Activated CD8-positive, alpha-beta T cell treated with anti-CD3 and anti-CD28 coated beads for 36 hours (primary cell): ENCODE measurements at regions not wholly inside any gene's neighbourhood (a gene's known extent, or its start where the extent isn't known, plus 50 kb on each side); places are given as distances from the start of the nearest gene placed in this dataset.
A peak's percentile ranks its signal among the peaks of the same experiment; 100 is the strongest.
"Not testable (repeated sequence)": the region's sequence is repeated elsewhere in the genome, so short reads cannot be mapped to it uniquely, and the experiment has no call there.

Experiments used
- ATAC-seq: fragments of 200-7000 bp; cut with Tn5 transposase; one replicate; pipeline ENCODE4 v1.10.0; 2021; ENCODE audit warnings: mild to moderate bottlenecking, moderate library complexity
- CTCF ChIA-PET: fragments of 350-600 bp; sonication (Branson Sonifier 250); formaldehyde crosslinking; loops from one replicate; lab custom pipeline; 2021; ENCODE audit warnings: antibody characterized with exemption; lab: Charles Lee
- POLR2A ChIA-PET: fragments of 350-600 bp; sonication (Branson Sonifier 250); formaldehyde crosslinking; loops from one replicate; lab custom pipeline; 2021; ENCODE audit warnings: antibody characterized with exemption; lab: Charles Lee
- DNase-seq: peaks from one replicate; pipeline ENCODE4 v3.0.0-alpha.2; 2020
- H3K27ac Mint-ChIP-seq: one replicate; pipeline ENCODE4 v1.8.0; 2021; ENCODE audit warnings: mild to moderate bottlenecking, mixed read lengths
- H3K27me3 Mint-ChIP-seq: one replicate; pipeline ENCODE4 v1.8.0; 2021; ENCODE audit warnings: mixed read lengths
- H3K36me3 Mint-ChIP-seq: one replicate; pipeline ENCODE4 v1.8.0; 2021; ENCODE audit warnings: low read depth, mixed read lengths
- H3K4me1 Mint-ChIP-seq: one replicate; pipeline ENCODE4 v1.8.0; 2021; ENCODE audit warnings: low read depth, mixed read lengths
- H3K4me3 Mint-ChIP-seq: one replicate; pipeline ENCODE4 v1.8.0; 2021; ENCODE audit warnings: mild to moderate bottlenecking, moderate library complexity, mixed read lengths
- H3K9me3 Mint-ChIP-seq: one replicate; pipeline ENCODE4 v1.8.0; 2021; ENCODE audit warnings: mixed read lengths
- intact Hi-C: fragments of 100-400 bp; cut with micrococcal nuclease; formaldehyde crosslinking; loops from one replicate; pipeline ENCODE4 v1.10.0; 2022
- TF ChIP-seq, protein P1 (sequence below): fragments of 200-600 bp; IDR thresholded peaks from one replicate; pipeline ENCODE4 v1.8.0; 2022; ENCODE audit warnings: antibody characterized with exemption, mild to moderate bottlenecking

DNA sequence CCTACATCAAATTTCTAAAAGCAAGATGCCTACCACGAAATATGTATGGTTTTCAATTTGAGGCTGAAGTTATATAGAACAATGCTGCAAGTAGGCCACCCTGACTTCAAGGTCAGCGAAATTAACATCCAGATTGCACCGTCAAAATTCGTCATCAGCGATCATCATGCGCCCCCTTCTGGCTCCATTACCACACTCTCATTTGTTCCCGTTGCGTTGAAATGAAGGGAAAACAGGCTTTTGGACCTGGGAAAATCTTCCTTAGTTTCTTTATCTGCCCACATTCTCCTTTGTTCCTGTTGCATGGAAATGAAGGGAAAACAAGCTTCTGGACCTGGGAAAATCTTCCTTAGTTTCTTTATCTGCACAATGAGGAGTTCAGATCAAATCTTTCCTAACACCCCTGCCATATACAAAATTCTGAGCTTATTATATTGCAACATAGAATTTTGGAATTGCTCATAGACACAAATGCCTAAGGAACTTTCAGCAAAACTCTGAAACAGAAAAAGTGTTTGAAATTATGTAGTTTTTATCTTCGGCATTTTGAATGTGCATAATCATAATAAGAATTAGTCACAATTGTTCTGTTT is 98.2 kb upstream of the PRKCQ start:
- Mint-ChIP-seq H3K27ac (no peak overlapping the region), H3K4me3 (no peak overlapping the region), H3K9me3 (no peaks in the 10 kb centered on the region), H3K36me3 (no peaks in the 10 kb centered on the region), H3K4me1 (peaks cover 4% of the 10 kb centered on the region), H3K27me3 (peaks cover 17% of the 10 kb centered on the region)
- DNase-seq, result peak; percentile 80
- ATAC-seq, result peak; percentile 47
- intact Hi-C loops, result no loop called here
- ChIA-PET CTCF (interaction anchor here (0.6 to 4.5 kb wide), 45 partner anchors 9 to 473 kb away, joined by 3 to 61 read pairs (median 4); no protein-coding TSS in a partner anchor), POLR2A (no interaction called here)
- TF ChIP-seq, protein P1, sequence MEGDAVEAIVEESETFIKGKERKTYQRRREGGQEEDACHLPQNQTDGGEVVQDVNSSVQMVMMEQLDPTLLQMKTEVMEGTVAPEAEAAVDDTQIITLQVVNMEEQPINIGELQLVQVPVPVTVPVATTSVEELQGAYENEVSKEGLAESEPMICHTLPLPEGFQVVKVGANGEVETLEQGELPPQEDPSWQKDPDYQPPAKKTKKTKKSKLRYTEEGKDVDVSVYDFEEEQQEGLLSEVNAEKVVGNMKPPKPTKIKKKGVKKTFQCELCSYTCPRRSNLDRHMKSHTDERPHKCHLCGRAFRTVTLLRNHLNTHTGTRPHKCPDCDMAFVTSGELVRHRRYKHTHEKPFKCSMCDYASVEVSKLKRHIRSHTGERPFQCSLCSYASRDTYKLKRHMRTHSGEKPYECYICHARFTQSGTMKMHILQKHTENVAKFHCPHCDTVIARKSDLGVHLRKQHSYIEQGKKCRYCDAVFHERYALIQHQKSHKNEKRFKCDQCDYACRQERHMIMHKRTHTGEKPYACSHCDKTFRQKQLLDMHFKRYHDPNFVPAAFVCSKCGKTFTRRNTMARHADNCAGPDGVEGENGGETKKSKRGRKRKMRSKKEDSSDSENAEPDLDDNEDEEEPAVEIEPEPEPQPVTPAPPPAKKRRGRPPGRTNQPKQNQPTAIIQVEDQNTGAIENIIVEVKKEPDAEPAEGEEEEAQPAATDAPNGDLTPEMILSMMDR, result peak; percentile 80

DNA sequence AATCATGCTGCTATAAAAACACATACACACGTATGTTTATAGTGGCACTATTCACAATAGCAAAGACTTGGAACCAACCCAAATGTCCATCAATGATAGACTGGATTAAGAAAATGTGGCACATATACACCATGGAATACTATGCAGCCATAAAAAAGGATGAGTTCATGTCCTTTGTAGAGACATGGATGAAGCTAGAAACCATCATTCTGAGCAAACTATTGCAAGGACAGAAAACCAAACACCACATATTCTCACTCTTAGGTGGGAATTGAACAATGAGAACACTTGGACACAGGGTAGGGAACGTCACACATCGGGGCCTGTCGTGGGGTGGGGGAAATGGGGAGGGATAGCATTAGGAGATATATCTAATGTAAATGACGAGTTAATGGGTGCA is 97.1 kb upstream of the PRKCQ start:
- H3K27ac Mint-ChIP-seq, DNase-seq, H3K4me1 Mint-ChIP-seq, H3K4me3 Mint-ChIP-seq, intact Hi-C loops, H3K36me3 Mint-ChIP-seq, H3K9me3 Mint-ChIP-seq, ATAC-seq, POLR2A ChIA-PET: not testable (repeated sequence)
- peaks cover 17% of the 10 kb centered on the region for H3K27me3 Mint-ChIP-seq
- CTCF ChIA-PET, result interaction anchor here (0.8 to 4.5 kb wide), 10 partner anchors 8 to 527 kb away, joined by 3 to 61 read pairs (median 6); no protein-coding TSS in a partner anchor

DNA sequence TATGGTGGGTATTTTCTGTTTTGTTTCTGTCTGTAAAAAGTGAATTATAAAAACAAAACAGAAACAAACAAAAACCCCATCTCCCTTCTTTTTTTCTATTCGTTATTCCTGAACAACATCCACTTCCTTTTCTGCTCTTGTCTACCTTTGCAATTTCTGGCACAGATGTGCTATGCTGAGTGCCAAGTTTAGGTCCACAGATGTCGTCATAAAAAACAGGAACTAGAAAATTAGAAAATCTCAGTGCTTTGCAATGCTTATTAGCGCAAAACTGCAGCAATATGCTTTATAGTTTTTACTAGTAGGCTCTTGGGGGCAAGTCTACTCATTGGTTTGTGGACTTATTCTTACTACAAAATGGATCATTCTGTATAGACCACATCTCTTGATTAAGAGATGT is 94.2 kb upstream of the PRKCQ start:
- no peaks in the 10 kb centered on the region for H3K36me3 Mint-ChIP-seq
- CTCF ChIA-PET, result no interaction called here
- peaks cover 4% of the 10 kb centered on the region for H3K4me1 Mint-ChIP-seq
- no peaks in the 10 kb centered on the region for H3K9me3 Mint-ChIP-seq
- no peak overlapping the region for H3K4me3 Mint-ChIP-seq
- POLR2A ChIA-PET, result no interaction called here
- H3K27me3 Mint-ChIP-seq, result peaks cover 12% of the 10 kb centered on the region
- no peak overlapping the region for H3K27ac Mint-ChIP-seq
- DNase-seq, result no peak
- TF ChIP-seq, protein P1, result no peak
- intact Hi-C loops, result no loop called here
- ATAC-seq, result no peak

DNA sequence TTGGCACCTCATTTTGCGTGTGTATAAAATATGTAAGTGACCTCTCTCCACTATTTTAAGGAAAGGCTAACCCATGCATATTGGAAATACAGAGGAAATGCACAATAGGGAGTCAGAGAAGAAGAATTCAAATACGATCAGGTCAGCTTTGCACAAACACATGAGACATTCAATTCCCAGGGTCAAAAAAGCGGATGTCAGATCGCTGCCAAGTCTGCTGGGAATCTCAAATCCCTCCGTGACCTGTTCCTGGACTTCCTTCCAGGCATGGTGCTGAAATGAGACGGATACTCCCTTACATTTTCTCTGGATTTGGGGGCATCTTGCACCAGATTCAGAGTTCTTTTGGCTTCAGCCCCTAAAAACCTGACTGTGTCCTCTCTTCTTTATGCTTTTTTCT is 91.9 kb upstream of the PRKCQ start:
- POLR2A ChIA-PET, result no interaction called here
- H3K27ac Mint-ChIP-seq, result no peak overlapping the region
- CTCF ChIA-PET, result interaction anchor here (1.6 to 2.6 kb wide), 2 partner anchors 94 to 226 kb away, joined by 4 to 10 read pairs; no protein-coding TSS in a partner anchor

DNA sequence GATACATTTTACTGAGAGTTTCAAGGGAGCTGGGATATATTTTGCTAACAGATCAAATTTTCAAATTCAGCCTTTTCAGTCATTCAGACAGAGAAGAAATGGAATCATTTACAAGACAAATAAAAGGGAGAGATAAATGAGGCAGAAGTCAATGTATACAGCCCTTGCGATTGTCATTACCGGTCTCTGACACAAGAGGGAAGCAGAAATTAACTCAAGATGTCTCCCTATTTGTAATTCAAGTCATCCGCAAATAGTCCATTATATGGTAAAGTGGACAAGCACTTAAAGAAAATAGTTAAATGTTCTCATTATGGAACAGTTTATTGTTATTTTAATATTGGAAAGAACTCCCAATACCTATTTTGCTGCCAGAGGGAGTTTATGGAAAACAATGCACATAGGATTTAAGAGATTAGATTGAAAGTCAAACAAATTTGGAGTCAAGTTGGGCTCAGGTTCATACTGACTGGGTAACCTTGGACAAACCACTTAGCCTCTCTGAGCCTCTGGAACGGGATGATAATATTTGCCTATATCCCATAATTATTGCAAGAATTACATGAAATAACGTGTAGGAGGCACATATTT is 89.3 kb upstream of the PRKCQ start:
- peak; percentile 47 for ATAC-seq
- no peaks in the 10 kb centered on the region for H3K27me3 Mint-ChIP-seq
- H3K9me3 Mint-ChIP-seq, result no peaks in the 10 kb centered on the region
- POLR2A ChIA-PET, result interaction anchor here (1.2 kb wide), 1 partner anchor 87 kb away, joined by 3 read pairs; no protein-coding TSS in a partner anchor
- peak; percentile 44 for DNase-seq
- H3K27ac Mint-ChIP-seq, result no peak overlapping the region
- H3K4me1 Mint-ChIP-seq, result peaks cover 24% of the 10 kb centered on the region
- no peaks in the 10 kb centered on the region for H3K36me3 Mint-ChIP-seq
- H3K4me3 Mint-ChIP-seq, result no peak overlapping the region
- intact Hi-C loops, result loop anchor here (5.0 kb wide), 1 partner anchor 252 kb away; no protein-coding TSS in a partner anchor
- TF ChIP-seq, protein P1, result peak; percentile 83
- CTCF ChIA-PET, result interaction anchor here (0.7 to 5.9 kb wide), 27 partner anchors 10 to 268 kb away, joined by 3 to 66 read pairs (median 7); partner anchors contain the start of gene PRKCQ

More for the DNA sequence above, 91.9 kb upstream of the PRKCQ start:
- DNase-seq (no peak), ATAC-seq (no peak)
- no peaks in the 10 kb centered on the region for H3K9me3 Mint-ChIP-seq
- no peaks in the 10 kb centered on the region for H3K36me3 Mint-ChIP-seq
- H3K4me1 Mint-ChIP-seq, result peaks cover 9% of the 10 kb centered on the region
- H3K27me3 Mint-ChIP-seq, result peaks cover 6% of the 10 kb centered on the region
- intact Hi-C loops, result no loop called here
- H3K4me3 Mint-ChIP-seq, result no peak overlapping the region
- TF ChIP-seq, protein P1, result no peak
